Glomerular visceral epithelial cell (primary cell): ENCODE measurements at regions not wholly inside any gene's neighbourhood (a gene's known extent, or its start where the extent isn't known, plus 50 kb on each side); places are given as distances from the start of the nearest gene placed in this dataset.

Experiments
- DNase-seq: peaks from one replicate; pipeline ENCODE4 v3.0.0-alpha.2; 2016; ENCODE audit errors: extremely low spot score

DNA sequence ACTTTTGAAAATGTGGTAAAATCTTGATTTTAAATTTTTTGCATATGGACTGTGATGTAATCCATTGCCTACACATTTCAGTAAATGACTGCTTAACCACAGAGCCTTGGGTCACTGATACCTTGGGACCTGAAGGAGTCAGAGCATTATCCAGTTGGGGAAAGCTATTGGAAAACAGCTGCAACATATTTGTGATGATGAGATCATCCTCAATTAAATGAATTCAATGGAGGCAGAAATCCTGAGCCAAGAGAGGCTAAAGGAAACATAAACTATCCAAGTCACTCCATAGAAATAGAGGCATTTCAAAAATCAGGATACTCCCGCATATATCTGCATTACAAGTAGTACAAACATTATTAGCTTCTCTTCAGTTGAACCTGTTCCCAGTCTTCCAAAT, 99.8 kb upstream of the PRMT6 start:
- DNase-seq, result no peak

DNA sequence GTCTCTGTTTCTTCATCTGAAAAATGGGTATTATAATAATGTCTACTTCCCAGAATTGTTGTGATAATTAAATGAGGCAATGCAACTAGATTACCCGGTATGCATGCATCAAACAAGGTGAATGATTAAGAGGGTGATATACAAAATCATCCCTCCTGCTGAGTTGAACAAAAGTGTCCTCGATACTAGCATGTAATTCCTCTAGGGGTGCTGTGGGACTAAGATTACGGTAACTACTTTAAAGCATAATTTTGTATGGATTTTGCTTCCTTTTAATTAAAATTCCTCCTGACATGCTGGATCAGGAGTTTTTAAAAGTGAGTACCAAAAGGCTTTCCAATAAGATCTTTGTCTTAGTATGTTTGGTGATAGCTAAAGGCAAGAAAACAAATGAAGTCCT, 98.7 kb upstream of the PRMT6 start:
- no peak for DNase-seq

DNA sequence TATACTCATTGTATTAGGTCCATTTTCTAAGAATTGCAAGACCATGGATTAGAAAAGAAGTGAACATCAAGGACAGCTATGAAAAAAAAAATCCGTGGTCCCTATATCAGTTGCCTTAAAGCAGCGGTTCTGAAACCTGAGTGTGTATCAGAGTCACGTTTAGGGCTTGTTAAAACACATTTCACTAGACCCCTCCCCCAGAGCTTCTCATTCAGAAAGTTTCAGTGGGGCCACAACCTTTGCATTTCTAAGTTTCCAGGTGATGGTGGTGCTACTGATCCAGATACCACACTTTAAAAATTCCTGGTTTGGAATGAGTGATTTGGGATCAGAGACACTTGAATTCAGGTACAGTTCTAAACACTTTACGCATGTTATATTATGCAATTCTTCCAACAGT, 96.1 kb upstream of the PRMT6 start:
- DNase-seq, result no peak

- DNase-seq, result no peak
Measured at GRCh38 chr1:106961646-106962045, 94.8 kb upstream of the PRMT6 start.

DNA sequence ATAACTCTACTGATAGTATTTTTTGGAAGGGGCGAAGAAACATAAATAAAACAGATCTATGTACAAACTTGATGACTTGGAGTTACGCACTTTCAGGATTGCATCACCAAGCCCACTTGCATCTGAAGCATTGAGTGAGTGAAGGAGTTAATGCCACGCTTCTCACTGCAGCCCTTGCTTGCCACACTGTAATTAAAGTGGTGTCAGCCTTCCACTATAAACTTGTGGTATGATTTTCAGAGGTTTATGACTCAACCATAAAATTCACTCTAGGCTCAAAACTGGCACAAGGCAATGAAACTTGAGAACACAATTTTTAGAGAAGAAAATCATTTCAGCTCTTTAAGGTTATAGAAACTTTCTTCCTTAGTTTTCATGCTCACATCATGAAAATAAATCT, 93.9 kb upstream of the PRMT6 start:
- DNase-seq, result no peak

DNA sequence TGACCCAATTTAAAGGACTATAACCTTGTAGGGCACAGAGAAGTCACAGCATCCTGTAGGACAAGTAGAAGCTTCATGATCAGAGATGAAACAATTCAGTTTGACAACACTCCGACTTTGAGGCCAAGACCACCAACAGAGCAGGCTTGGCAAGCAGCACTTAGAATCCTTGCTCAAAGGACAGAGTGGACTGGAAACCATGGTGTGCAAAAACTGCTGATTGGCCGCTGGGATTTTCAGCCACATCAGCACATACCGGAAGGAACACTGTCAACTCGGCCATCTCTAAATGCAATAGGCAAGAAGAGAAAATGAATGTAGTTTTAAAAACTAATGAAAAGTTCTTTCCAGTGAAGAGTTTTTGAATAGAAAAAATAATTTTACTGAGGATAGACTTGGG, 92.0 kb upstream of the PRMT6 start:
- DNase-seq, result no peak

DNA sequence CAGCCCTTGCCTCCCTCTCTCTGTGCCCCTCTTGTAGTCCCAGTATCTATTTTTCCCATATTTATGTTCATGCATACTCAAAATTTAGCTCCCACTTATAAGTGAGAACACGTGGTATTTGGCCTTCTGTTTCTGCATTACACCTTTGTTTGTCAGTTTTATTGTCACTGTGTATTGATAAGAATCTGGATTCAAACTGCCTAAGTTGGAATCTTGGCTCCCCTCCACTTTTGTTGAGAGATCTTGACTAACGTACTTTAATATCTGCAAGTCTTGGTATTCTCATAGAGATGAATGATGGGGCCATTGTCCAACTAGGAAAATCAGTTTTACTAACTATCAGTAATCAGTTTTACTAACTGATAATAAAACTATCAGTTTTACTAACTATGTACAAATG, 87.8 kb upstream of the PRMT6 start:
- no peak for DNase-seq

- no peak for DNase-seq
Measured at GRCh38 chr1:106969731-106970130, 86.7 kb upstream of the PRMT6 start.

- no peak for DNase-seq
Measured at GRCh38 chr1:106972074-106972473, 84.4 kb upstream of the PRMT6 start.

- DNase-seq, result no peak
Measured at GRCh38 chr1:106975944-106976343, 80.5 kb upstream of the PRMT6 start.

- DNase-seq, result no peak
Measured at GRCh38 chr1:106978477-106979322, 77.8 kb upstream of the PRMT6 start.

- no peak for DNase-seq
Measured at GRCh38 chr1:106979371-106979770, 77.1 kb upstream of the PRMT6 start.

DNA sequence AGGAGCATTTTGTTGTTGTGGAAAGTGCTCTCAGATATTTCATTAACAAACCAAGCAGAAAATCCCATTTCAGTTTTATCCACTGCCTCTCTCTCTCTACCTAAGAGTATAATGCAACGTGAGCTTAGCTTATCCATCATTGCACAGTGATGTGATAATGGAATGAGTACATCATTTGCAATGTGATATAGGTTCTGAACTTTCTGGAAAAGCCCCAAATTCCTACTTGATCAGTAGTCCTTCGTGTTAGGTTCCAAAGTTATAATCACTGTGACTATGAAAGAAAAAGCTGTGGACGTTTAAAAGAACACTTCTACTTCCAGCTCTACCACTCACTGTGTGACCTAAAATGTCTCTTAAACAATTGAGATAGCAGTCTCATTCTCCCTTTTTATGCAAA, 76.4 kb upstream of the PRMT6 start:
- DNase-seq, result no peak

GRCh38 chr1:106984801-106985200, 71.7 kb upstream of the PRMT6 start:
- DNase-seq, result no peak

DNA sequence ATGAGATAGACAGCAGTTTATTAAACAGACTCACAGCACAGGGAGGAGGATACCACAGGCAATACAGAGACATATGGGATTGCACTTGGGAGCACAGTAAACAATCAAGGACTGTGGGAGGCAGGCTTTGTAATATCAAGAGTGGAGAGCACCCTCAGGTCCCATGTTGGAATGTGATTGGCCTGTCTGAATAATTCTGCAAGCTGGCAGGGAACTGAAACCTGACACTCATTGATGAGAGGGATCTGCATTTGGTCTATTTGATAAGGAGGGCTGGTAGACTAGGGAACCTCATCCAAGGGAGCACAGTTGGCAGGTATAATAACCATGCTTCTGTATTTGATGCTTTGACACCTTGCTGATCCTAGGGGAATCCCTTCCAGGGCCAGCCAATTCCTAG, 69.9 kb upstream of the PRMT6 start:
- DNase-seq, result no peak

DNA sequence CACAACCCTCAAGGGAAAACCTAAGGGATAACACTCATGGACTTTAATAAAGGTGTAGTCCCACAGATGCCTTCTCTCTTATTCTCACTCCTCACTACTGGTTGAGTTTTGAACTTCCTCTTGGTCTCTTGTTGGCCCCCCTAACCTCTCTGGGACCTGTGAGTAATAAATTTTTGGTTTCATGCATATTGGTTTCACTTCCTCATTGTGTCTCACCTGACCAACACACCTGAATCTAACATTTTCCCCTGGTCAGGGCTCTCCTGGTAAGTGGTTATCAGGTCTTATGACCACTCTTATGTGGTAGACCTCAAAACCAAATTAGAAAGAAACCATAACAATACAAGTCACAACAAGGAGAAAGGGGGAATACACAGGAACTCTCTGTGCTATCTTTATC, 60.5 kb upstream of the PRMT6 start:
- DNase-seq, result no peak

- DNase-seq, result no peak
Measured at GRCh38 chr1:106998431-106999002, 58.0 kb upstream of the PRMT6 start.

DNA sequence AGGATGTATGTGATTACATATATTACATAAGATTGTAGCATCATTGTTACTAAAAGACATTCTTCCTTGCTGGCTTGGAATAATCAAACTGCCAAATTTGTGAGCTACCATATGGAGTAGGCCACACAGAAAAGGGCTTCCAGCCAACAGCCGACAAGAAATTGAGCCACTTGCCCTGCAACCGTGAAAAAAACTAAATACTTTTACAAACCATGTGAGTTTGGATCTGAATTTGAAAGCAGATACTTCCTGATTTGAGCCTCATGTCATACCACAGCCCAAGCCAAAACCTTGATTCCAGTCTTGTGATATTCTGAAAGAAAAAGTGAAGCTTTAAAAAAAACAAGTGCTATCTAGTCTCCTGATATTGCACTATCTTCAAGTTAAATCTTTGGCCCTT, 55.6 kb upstream of the PRMT6 start:
- no peak for DNase-seq

DNA sequence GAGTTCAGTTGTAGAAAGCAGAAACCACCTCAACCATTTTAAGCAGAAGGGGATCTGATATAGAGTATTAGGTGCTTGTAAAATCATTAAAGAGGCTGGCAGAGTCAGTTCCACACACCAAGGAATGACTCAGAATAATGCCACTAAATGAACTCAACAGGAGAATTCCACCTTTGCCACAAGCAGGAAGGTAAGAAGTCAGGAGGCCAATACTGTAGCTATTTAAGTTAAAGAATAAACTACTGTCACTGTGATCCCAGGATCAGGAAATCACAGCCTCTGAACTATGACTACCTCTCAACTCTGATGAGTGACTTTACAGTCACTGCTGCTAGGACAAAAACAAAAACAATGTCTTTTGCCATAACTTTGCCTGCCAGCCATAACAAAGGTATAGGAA, 52.5 kb upstream of the PRMT6 start:
- peak; percentile 30 for DNase-seq

- no peak for DNase-seq
Measured at GRCh38 chr1:107004421-107004820, 52.1 kb upstream of the PRMT6 start.
